GM12873 (cell line): ENCODE measurements at regions not wholly inside any gene's neighbourhood (a gene's known extent, or its start where the extent isn't known, plus 50 kb on each side); places are given as distances from the start of the nearest gene placed in this dataset.

Experiments
- CTCF ChIP-seq: IDR thresholded peaks from 2 replicates; pipeline ENCODE4 v1.5.1; 2012; ENCODE audit warnings: low read depth, mild to moderate bottlenecking, moderate library complexity, low read length, control low read depth; ENCODE audit not compliant: insufficient read depth; ENCODE audit errors: missing control alignments

- TF ChIP-seq CTCF = no peak
Measured at GRCh38 chr3:16802389-16802788, 82.4 kb upstream of the PLCL2 start.

GRCh38 chr3:16803019-16803418, 81.7 kb upstream of the PLCL2 start:
- TF ChIP-seq CTCF = no peak

DNA sequence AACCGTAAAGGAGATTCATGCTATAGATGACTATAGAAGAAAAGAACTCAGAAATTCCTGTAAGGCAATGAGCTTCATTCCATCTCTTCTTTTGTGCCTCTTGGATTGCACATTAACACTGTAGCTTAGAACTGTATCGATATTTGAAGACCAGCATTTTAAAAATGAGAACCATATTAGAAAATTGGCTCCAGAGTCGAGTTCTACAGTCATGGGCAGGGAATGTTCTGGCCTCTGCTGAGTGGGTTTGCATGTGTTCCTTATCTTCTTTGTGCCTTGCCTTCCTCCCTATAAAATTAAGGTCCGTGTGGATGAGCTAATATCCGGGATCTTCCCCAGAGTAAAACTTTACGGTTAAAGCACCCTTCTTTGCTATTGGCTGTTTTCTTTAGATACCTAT, 77.4 kb upstream of the PLCL2 start:
- TF ChIP-seq CTCF = no peak

DNA sequence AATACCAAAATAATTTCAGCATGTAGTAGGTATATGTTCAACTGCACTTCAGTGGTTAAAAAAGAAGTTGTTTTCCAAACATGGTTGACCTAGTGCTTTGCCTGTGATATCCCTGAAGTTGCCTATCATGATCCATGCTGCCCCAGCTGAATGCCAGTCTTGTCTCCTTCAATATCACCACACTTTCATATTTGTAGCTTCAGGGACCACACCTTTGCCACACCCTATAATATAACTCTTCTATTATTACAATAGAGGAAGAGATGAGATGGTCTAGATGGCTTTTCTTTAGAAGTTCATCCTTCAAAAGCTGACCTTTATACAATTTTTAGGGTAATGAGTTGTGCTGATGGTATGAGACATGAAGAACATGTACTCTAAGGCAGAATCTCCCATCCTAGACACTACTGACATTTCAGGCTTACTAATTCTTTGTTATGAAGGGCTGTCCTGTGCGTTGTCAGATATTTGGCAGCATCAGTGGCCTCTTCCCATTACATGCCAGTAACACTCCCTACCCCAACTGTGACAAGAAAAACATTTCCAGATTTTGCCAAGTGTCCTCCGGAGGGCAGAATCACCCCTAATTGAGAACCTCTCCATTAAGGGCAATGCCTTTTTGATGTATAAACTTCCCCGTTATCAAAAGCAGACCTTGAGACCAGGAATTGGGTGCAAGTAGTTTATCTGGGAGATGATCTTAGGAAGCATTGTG, 76.2 kb upstream of the PLCL2 start:
- TF ChIP-seq CTCF = no peak

- TF ChIP-seq CTCF = no peak
Measured at GRCh38 chr3:16809482-16809881, 75.3 kb upstream of the PLCL2 start.

- no peak for TF ChIP-seq CTCF
Measured at GRCh38 chr3:16809993-16810392, 74.8 kb upstream of the PLCL2 start.

DNA sequence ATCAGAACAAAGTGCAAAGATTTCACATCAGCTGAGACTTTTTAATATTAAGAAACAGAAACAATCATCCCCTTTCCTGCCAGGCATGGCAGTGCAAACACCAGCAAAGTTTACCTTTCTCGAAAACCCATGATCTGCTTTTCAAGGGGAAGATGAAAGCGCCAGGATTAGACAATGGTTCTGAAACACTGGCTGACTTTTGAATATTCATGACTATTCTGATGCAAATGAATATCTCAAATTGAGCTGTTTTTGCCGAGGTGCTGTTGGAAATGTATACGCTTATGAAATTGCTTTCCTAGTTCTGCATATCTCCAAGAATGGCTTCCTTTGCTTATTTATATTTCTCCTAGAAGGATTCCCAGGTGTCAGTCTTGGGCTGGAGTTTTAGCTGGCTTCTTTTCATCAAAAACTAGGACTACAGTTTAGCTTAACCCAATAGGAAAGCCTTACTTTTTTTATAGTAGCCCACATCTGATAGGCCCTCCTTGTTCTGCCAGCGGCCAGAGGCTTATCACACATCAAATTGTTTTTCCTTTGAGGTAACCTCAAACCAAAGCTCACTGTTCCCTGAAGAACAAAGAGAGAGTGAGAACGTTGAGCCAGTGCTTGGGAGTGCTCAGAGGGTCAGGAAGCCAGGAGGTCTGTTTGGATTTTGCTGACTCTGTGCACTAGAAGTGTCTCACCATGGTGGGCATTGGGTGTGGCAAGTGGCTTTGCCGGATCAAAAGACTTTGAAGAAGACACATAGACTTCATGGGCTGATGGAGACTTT, 74.0 kb upstream of the PLCL2 start:
- TF ChIP-seq CTCF = no peak
